GM12891 (cell line): ENCODE measurements at regions not wholly inside any gene's neighbourhood (a gene's known extent, or its start where the extent isn't known, plus 50 kb on each side); places are given as distances from the start of the nearest gene placed in this dataset.

Source experiments
- PAX5 ChIP-seq: IDR thresholded peaks from 2 replicates; pipeline ENCODE4 v1.6.1; 2011; ENCODE audit warnings: low read length, moderate library complexity, mild to moderate bottlenecking; ENCODE audit not compliant: insufficient read depth, severe bottlenecking
- POLR2A ChIP-seq: IDR thresholded peaks from 2 replicates; pipeline ENCODE4 v1.6.1; 2011; ENCODE audit warnings: low read depth, low read length, control low read depth
- POLR2AphosphoS5 ChIP-seq: IDR thresholded peaks from 2 replicates; pipeline ENCODE4 v1.6.1; 2011; ENCODE audit warnings: low read depth, low read length, control low read depth
- TAF1 ChIP-seq: IDR thresholded peaks from 2 replicates; pipeline ENCODE4 v1.6.1; 2011; ENCODE audit warnings: low read depth, low read length, control low read depth

DNA sequence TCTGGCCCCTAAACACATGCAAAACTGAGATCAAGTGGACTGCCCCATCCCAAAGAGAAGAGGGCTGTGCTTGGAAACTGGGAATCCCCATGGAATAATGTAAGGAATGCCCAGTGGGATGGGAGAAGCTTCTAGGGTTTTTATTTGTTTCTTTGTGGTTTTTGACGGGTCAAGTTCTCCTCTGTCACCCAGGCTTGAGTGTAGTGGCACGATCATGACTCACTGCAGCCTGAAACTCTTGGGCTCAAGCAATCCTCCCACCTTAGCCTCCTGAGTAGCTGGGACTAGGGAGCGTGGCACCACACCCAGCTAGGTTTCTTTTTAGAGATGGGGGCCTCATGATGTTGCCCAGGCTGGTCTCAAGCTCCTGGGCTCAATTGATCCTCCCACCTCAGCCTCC, 101.7 kb upstream of the ZSWIM2 start:
- no peak for TF ChIP-seq POLR2A
- no peak for TF ChIP-seq POLR2AphosphoS5
- TF ChIP-seq TAF1, result no peak
- no peak for TF ChIP-seq PAX5
